HT1080 (cell line): ENCODE measurements at regions not wholly inside any gene's neighbourhood (a gene's known extent, or its start where the extent isn't known, plus 50 kb on each side); places are given as distances from the start of the nearest gene placed in this dataset.
"Not testable (repeated sequence)": the region's sequence is repeated elsewhere in the genome, so short reads cannot be mapped to it uniquely, and the experiment has no call there.

ENCODE experiments used
- DNase-seq: peaks from one replicate; pipeline ENCODE4 v3.0.0-alpha.2; 2015; ENCODE audit warnings: low read depth

DNA sequence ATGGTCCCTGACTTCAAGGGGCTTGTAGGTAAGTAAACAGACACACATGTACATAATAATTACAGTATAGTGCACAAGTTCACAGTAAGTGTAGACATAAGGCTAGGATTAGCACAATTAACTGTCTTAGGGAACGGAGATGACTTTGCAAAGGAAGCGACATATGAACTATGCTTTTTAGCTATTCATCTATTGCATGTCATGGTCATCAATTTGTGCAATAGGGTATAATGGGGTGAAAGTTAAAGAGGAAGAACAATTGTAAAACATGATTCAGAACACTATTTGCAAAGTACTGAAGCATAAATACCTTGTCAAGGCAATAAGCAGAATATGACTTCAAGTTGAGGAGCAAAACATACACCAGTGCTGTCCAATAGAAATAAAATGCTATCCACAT lies 112.3 kb upstream of the SLC8A1 start:
- no peak for DNase-seq

GRCh38 chr2:40579247-40579646 lies 127.4 kb upstream of the SLC8A1 start:
- DNase-seq = no peak

GRCh38 chr2:40584432-40584831 lies 132.5 kb upstream of the SLC8A1 start:
- DNase-seq = peak; percentile 70

DNA sequence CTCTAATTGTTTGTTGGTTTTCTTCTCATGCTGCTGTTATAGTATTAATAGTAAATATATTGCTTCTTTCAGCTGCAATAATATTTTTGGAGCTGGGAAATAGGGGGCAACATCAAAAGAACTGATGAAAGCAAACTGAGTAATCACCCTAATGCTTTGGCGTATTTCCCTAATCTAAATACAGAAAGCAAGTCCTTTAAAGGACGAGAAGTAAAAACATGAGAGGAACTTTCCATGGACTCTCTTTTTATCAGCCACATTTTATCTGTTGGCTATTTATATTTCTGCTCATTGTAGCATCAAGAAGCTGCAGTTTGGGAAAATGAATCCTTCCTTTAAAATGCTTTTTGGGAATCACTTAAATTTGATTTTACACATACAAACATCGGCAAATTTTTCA lies 139.9 kb upstream of the SLC8A1 start:
- DNase-seq = no peak

DNA sequence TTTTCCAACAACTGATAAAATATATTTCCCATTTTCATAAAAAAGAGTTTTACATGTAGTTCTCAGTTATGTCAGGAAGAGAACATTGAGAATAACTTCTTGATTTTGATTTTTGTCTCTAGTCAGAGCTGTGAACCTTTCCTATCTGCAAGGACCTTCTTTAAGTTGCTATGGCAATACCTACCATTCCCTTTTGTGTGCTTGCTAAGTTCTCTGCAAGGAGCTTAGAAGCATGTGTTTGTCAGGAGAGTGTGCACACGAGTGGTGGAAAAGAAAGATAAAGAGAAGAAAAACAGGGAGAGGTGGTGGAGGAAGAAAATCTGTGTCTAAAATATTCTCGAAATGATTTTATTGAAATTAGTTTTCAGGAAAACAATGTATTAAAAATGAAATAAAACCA lies 140.3 kb upstream of the SLC8A1 start:
- no peak for DNase-seq

DNA sequence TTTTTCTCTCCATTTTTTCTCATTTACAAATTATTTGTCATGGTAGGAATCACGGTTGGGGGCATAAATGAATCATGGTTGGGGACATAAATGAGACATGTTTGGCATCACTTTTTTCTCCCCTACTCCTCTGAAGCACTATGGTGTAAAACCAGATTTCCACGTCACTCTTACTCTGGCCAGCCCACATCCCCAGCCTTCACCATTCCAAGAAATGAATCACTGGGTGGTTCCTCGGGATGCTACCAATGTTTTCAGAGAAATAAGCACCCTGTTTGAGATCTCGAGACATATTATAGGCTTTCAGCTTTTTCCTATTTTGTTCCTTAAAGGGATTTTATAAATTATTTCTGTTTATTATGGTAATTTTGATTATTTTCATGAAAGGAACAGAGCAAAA lies 155.0 kb upstream of the SLC8A1 start:
- peak; percentile 74 for DNase-seq

- no peak for DNase-seq
Observed at GRCh38 chr2:40611196-40611595, 159.3 kb upstream of the SLC8A1 start.

DNA sequence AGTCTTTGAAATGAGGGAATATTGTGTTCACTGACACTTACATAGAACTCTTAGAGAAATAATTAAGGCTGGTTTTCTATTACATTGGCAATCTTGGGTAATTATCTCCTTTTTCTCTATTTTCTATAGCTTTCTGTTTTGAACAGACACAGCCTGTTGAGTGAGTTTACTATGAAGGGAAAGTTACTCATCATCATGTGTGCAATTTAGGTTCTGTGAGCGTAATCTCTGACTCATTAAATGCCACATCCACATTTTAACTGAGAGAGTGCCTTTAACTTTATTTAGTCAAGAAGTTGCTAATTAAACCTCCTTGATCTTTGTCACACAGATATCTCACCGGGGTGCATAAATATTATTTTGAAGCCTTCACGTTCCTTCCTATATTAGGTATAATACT lies 174.0 kb upstream of the SLC8A1 start:
- DNase-seq = peak; percentile 82

- no peak for DNase-seq
Observed at GRCh38 chr2:40628556-40628955, 176.7 kb upstream of the SLC8A1 start.

DNA sequence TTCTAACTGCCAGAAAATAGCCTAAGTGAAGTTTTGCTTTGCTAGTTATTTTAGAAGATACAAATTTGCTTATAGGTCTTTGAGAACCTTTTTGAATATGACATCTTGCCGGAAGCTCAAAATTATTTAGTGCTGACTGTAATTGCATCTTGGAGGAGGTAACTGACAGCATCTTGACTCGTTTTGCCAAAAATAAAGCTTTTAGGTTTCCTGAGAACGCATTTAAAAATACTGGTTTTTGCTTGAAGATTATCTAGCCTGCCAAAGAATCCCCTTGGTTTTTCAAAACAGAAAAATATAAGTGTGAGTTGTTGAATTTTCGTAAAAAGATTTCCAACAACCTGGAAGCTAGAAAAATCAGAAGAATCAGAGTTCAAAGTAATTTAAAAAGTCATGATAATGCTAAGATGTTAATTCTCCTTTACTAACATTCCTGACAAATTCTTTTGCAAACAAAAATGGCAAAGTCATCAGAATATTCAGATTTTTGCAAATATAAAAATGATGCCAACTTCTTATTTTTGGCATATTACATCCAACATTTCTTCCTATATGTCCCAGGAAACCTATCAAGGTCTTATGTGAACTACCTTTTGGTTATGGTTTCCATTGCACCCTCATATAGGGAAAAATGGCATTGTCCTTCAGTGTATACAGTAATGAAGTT lies 178.0 kb upstream of the SLC8A1 start:
- no peak for DNase-seq

DNA sequence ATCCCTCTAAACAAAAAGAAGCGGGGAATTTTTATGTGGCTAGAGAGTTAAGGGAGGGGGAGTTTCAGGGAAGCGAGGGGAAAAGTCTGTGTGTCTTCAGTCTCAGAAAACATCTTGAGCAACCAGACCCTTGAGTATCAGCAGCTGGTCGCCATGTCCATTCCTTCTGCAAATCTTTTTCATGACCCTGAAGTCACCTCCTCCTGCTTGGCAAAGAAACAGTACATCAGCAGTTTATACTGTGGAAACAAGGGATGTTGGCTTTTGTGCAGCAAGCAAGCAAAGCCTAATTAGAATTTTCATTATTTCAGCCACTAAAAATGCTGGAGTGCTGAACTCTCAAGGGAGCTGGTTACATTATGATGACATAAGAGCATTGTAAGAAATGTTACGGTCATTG lies 187.4 kb upstream of the SLC8A1 start:
- DNase-seq = no peak

DNA sequence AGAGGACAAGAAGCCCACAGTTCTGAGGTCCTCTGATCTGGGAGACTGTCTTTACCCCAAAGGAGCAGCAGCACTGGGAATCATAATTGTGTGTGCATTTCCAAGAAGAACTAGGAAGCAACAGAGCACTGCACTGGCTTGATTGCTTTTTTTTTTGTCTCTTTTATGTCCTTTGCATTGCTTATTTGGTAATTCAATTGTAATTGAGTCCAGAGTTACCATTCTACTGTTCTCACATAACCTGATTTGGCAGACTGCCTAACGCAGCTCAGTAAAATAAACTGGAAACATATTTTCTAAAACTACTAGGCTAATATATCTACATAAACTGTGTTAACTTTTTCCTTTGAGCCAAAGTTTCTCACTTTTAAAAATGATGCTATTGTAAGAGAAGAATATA lies 190.3 kb upstream of the SLC8A1 start:
- no peak for DNase-seq

GRCh38 chr2:40642726-40643125 lies 190.8 kb upstream of the SLC8A1 start:
- no peak for DNase-seq

- DNase-seq = no peak
Observed at GRCh38 chr2:40646642-40647041, 194.8 kb upstream of the SLC8A1 start.

DNA sequence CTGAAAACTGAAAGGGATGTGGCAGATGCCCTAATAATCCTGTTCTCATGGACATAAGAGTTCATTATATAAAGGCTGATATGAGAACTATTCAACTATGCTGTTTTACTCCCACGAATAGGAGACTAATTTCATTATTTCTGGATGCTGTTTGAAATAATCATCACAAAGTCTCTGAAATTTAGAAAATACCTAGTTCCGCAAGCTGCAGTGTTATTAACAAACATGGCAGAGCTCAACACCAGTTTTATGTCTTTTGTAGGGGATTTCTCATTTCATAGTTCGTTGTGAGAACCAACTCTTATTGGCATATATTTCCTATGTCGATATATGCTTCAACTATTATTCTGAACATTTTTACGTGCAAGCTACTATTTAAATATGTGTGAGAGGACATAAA lies 200.3 kb upstream of the SLC8A1 start:
- DNase-seq = no peak

DNA sequence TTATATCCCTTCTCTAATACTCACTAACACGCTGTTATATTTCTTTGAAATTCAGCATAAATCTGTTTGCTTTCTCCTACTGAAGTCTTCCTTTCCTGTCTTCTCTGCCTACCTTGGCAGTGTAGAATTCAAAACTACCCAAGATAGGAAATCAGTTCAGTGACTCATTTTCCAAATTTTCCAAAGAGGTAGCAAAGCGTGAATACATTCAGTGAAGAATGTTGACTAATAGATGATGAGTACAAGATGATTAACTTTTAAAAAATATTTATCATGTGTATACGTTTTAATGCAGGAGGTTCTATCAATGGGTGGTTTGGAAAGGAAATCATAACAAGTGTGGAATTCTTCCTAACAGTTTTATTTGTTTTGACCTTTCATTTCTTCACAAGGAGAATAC lies 201.9 kb upstream of the SLC8A1 start:
- DNase-seq = peak; percentile 68

GRCh38 chr2:40654346-40654745 lies 202.5 kb upstream of the SLC8A1 start:
- DNase-seq = peak; percentile 16

- peak; percentile 10 for DNase-seq
Observed at GRCh38 chr2:40658941-40659340, 207.1 kb upstream of the SLC8A1 start.

- no peak for DNase-seq
Observed at GRCh38 chr2:40665493-40666232, 213.8 kb upstream of the SLC8A1 start.

- no peak for DNase-seq
Observed at GRCh38 chr2:40666398-40666797, 214.5 kb upstream of the SLC8A1 start.

- DNase-seq = no peak
Observed at GRCh38 chr2:40668425-40668824, 216.5 kb upstream of the SLC8A1 start.

DNA sequence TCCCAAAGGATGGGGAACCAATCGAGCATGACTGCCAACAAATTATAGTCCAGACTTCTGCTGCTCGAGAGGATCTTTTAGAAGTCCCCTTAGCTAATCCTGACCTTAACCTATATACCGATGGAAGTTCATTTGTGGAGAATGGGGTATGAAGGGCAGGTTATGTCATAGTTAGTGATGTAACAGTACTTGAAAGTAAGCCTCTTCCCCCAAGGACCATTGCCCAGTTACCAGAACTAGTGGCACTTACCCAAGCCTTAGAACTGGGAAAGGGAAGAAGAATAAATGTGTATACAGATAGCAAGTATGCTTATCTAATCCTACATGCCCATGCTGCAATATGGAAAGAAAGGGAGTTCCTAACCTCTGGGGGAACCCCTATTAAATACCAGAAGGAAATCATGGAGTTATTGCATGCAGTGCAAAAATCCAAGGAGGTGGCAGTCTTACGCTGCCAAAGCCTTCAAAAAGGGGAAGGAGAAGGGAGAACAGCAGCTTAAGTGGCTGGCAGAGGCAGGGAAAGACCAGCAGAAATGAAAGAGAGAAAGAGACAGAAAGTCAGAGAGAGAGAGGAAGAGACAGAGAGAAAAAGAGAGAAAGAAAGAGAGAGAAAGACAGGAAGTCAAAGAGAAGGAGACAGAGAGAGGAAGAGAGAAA lies 224.4 kb upstream of the SLC8A1 start:
- DNase-seq = not testable (repeated sequence)

- DNase-seq = no peak
Observed at GRCh38 chr2:40680547-40680946, 228.7 kb upstream of the SLC8A1 start.
